ENCODE measurements at regions not wholly inside any gene's neighbourhood (a gene's known extent, or its start where the extent isn't known, plus 50 kb on each side); places are given as distances from the start of the nearest gene placed in this dataset.

GRCh38 chr20:51327251-51327841 lies 215.2 kb downstream of the NFATC2 start:
- no peak for TF ChIP-seq CTCF (IDR thresholded peaks at IDR 0.05)
- Histone ChIP-seq H3K4me3 (no peak overlapping the region), H3K9me3 (peaks cover 0 to 5% (median 0%) of the 10 kb centered on the region in 3 donors), H3K27ac (no peak overlapping the region), H3K4me1 (no peaks in the 10 kb centered on the region), H3K27me3 (peaks cover 0 to 5% of the 10 kb centered on the region in 2 donors), H3K36me3 (no peaks in the 10 kb centered on the region)
- intact Hi-C loops (cut with DNase I; ENCODE audit: low total_unique reads), result no loop called here
- DNase-seq, result peak in 1 of 2 donors; percentile 75

- Histone ChIP-seq H3K27ac (no peak overlapping the region), H3K36me3 (no peaks in the 10 kb centered on the region), H3K4me1 (no peaks in the 10 kb centered on the region), H3K27me3 (peaks cover 0 to 5% of the 10 kb centered on the region in 2 donors), H3K9me3 (peaks cover 0 to 5% (median 0%) of the 10 kb centered on the region in 3 donors), H3K4me3 (no peak overlapping the region)
- intact Hi-C loops (cut with DNase I; ENCODE audit: low total_unique reads), result no loop called here
- DNase-seq, result no peak
- TF ChIP-seq CTCF (IDR thresholded peaks at IDR 0.05), result peak in 1 of 2 experiments; percentile 33
Measured at GRCh38 chr20:51326201-51326819, 216.2 kb downstream of the NFATC2 start.

DNA sequence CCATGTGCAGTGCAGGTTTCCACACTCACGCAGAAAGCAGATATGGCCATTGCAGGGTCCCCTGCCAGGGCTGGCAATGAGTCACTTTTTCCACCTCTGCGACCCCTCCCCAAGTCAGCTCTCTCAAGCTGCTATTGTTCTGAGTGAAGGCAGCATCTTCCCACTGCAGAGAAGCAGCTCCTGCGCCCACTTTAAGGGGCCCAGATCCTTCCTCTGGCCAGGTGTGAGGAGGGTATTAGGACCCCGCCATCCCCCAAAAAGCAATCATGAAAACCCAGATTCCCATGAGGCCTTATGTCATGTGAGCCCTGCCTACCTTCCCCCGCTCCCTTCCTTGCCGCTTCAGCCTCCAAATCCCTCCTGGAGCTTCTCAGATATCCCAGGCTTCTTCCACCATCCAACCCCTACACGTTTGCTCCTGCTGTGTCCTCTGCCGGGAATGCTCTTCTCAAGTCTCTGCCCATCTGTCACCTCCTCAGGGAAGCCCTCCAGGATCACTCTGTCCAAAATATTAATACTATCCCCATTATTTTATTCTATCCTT lies 220.3 kb downstream of the NFATC2 start:
- H3K27ac ChIP-seq, result no peak overlapping the region
- H3K27me3 ChIP-seq, result peaks cover 0 to 13% of the 10 kb centered on the region in 2 donors
- no peaks in the 10 kb centered on the region for H3K36me3 ChIP-seq
- H3K4me1 ChIP-seq, result no peaks in the 10 kb centered on the region
- H3K9me3 ChIP-seq, result peaks cover 0 to 5% (median 0%) of the 10 kb centered on the region in 3 donors
- DNase-seq, result no peak
- intact Hi-C loops (cut with DNase I; ENCODE audit: low total_unique reads), result no loop called here
- no peak for TF ChIP-seq CTCF (IDR thresholded peaks at IDR 0.05)
- H3K4me3 ChIP-seq, result no peak overlapping the region

GRCh38 chr20:51321343-51322163 lies 221.0 kb downstream of the NFATC2 start:
- Histone ChIP-seq H3K4me3 (no peak overlapping the region), H3K4me1 (no peaks in the 10 kb centered on the region), H3K9me3 (peaks cover 0 to 5% (median 0%) of the 10 kb centered on the region in 3 donors), H3K36me3 (no peaks in the 10 kb centered on the region), H3K27me3 (peaks cover 0 to 13% of the 10 kb centered on the region in 2 donors), H3K27ac (no peak overlapping the region)
- DNase-seq, result no peak
- intact Hi-C loops (cut with DNase I; ENCODE audit: low total_unique reads), result no loop called here
- TF ChIP-seq CTCF (IDR thresholded peaks at IDR 0.05), result no peak

DNA sequence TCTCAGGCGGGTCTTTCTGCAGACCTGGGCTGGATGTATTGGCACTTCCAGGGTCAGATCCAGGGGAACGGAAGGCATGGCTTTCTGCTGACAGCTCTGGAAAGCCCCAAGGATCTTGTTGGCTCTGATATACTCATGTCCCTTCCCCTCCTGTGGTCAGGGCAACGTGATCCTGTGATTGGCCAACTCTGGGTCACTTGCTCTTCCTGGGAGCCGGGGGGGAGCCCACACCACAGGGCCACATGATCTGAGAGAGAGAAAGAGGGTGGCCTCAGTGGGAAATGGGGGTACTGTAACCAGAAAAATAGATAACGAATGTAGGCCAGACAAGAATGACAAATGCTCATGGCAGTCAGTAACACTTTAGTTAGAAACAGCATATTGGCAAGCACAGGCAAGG lies 223.0 kb downstream of the NFATC2 start:
- H3K27ac ChIP-seq, result no peak overlapping the region
- H3K4me3 ChIP-seq, result no peak overlapping the region
- H3K4me1 ChIP-seq, result no peaks in the 10 kb centered on the region
- H3K9me3 ChIP-seq, result no peaks in the 10 kb centered on the region
- intact Hi-C loops (cut with DNase I; ENCODE audit: low total_unique reads), result no loop called here
- TF ChIP-seq CTCF (IDR thresholded peaks at IDR 0.05), result no peak
- peaks cover 0 to 10% of the 10 kb centered on the region in 2 donors for H3K27me3 ChIP-seq
- DNase-seq, result no peak
- no peaks in the 10 kb centered on the region for H3K36me3 ChIP-seq
